ENCODE measurements at regions not wholly inside any gene's neighbourhood (a gene's known extent, or its start where the extent isn't known, plus 50 kb on each side); places are given as distances from the start of the nearest gene placed in this dataset.

GRCh38 chr10:78571286-78571685, 497.5 kb upstream of the ZMIZ1 start:
- WGBS, 2 donors = 92% methylated on average over 7 of the region's 7 CpGs
- TF ChIP-seq POLR2A (IDR thresholded peaks at IDR 0.05) (no peak), CTCF (IDR thresholded peaks at IDR 0.05) (no peak)
- Histone ChIP-seq H3K4me3 (no peak overlapping the region), H3K9me3 (no peaks in the 10 kb centered on the region), H3K27me3 (no peaks in the 10 kb centered on the region), H3K4me1 (no peaks in the 10 kb centered on the region), H3K27ac (no peak overlapping the region), H3K36me3 (ENCODE audit: low read depth, missing control alignments) (no peaks in the 10 kb centered on the region)
- intact Hi-C loops (cut with DNase I; ENCODE audit: low total_unique reads) = no loop called here
- no peak for DNase-seq

- intact Hi-C loops (cut with DNase I; ENCODE audit: low total_unique reads) = no loop called here
- no peaks in the 10 kb centered on the region for H3K36me3 ChIP-seq (ENCODE audit: low read depth, missing control alignments)
- 84 to 100% methylated on average over 1 of the region's 1 CpG for WGBS, 2 donors
- no peak overlapping the region for H3K4me3 ChIP-seq
- H3K4me1 ChIP-seq = no peaks in the 10 kb centered on the region
- H3K9me3 ChIP-seq = no peaks in the 10 kb centered on the region
- no peak overlapping the region for H3K27ac ChIP-seq
- TF ChIP-seq CTCF (IDR thresholded peaks at IDR 0.05) = no peak
- H3K27me3 ChIP-seq = no peaks in the 10 kb centered on the region
- no peak for DNase-seq
These were observed 496.9 kb upstream of the ZMIZ1 start for GRCh38 chr10:78571891-78572290.

- H3K4me3 ChIP-seq = no peak overlapping the region
- H3K9me3 ChIP-seq = no peaks in the 10 kb centered on the region
- H3K27ac ChIP-seq = no peak overlapping the region
- DNase-seq = peak; percentile 18
- no peaks in the 10 kb centered on the region for H3K36me3 ChIP-seq (ENCODE audit: low read depth, missing control alignments)
- no peaks in the 10 kb centered on the region for H3K27me3 ChIP-seq
- WGBS, 2 donors = 88% methylated on average over 1 of the region's 1 CpG; no CpG with 5 or more reads in 1 of the 2 donors
- no peak for TF ChIP-seq CTCF (IDR thresholded peaks at IDR 0.05)
- no peak for TF ChIP-seq POLR2A (IDR thresholded peaks at IDR 0.05)
- no peaks in the 10 kb centered on the region for H3K4me1 ChIP-seq
- intact Hi-C loops (cut with DNase I; ENCODE audit: low total_unique reads) = no loop called here
These were observed 496.2 kb upstream of the ZMIZ1 start for GRCh38 chr10:78572565-78572964.

- H3K27me3 ChIP-seq = no peaks in the 10 kb centered on the region
- no peaks in the 10 kb centered on the region for H3K9me3 ChIP-seq
- H3K4me3 ChIP-seq = no peak overlapping the region
- TF ChIP-seq POLR2A (IDR thresholded peaks at IDR 0.05) (no peak), CTCF (IDR thresholded peaks at IDR 0.05) (no peak)
- no peaks in the 10 kb centered on the region for H3K4me1 ChIP-seq
- no peaks in the 10 kb centered on the region for H3K36me3 ChIP-seq (ENCODE audit: low read depth, missing control alignments)
- 88 to 92% methylated on average over 5 to 7 of the region's 7 CpGs for WGBS, 2 donors
- intact Hi-C loops (cut with DNase I; ENCODE audit: low total_unique reads) = no loop called here
- DNase-seq = no peak
- H3K27ac ChIP-seq = no peak overlapping the region
These were observed 494.2 kb upstream of the ZMIZ1 start for GRCh38 chr10:78574547-78574946.

DNA sequence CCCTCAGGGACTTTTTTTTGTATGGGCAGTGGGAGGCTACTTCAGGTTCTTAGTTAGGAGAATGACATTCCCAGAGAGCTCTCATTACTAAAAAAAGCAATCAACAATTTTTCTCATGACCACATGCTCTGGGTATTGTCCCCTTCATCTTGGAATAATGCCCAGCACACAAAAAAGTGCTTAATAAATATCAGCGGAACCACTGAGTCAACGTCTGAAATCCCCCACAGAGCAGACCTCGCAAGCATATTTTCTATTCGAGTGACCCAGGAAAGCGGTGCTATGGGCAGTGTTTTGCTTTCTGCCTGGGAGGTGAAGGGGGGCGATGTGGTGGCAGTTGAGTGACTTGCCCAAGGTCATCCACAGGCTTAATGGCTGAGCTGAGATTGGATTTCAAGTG, 493.4 kb upstream of the ZMIZ1 start:
- Histone ChIP-seq H3K27me3 (no peaks in the 10 kb centered on the region), H3K4me1 (no peaks in the 10 kb centered on the region), H3K9me3 (no peaks in the 10 kb centered on the region), H3K27ac (no peak overlapping the region), H3K36me3 (ENCODE audit: low read depth, missing control alignments) (no peaks in the 10 kb centered on the region), H3K4me3 (no peak overlapping the region)
- 76 to 82% methylated on average over 6 of the region's 6 CpGs for WGBS, 2 donors
- intact Hi-C loops (cut with DNase I; ENCODE audit: low total_unique reads) = no loop called here
- no peak for DNase-seq
- TF ChIP-seq CTCF (IDR thresholded peaks at IDR 0.05) (no peak), POLR2A (IDR thresholded peaks at IDR 0.05) (no peak)

All from testis (tissue), 2 donors.